Sigmoid colon (tissue), 4 donors: ENCODE measurements at regions not wholly inside any gene's neighbourhood (a gene's known extent, or its start where the extent isn't known, plus 50 kb on each side); places are given as distances from the start of the nearest gene placed in this dataset.

ENCODE experiments used
- EP300 ChIP-seq, 4 donors: sonication (generic); formaldehyde crosslinking; IDR thresholded peaks; one replicate each; pipeline ENCODE4 v1.6.1; 2017; ENCODE audit warnings: antibody characterized with exemption in 4 of 4
- POLR2AphosphoS5 ChIP-seq, 4 donors: sonication (generic); formaldehyde crosslinking; IDR thresholded peaks; one replicate each; pipeline ENCODE4 v1.6.1; 2017; ENCODE audit warnings: antibody characterized with exemption in 4 of 4
- TF ChIP-seq, protein P1 (sequence below), 4 experiments: fragments of 450-650 bp in 3 of 4; fragments of 200-600 bp in 1 of 4; IDR thresholded peaks; one replicate each; pipeline ENCODE4 v1.5.1; 2016 to 2019; ENCODE audit warnings: antibody characterized with exemption in 4 of 4, mild to moderate bottlenecking in 3 of 4, moderate library complexity in 2 of 4

DNA sequence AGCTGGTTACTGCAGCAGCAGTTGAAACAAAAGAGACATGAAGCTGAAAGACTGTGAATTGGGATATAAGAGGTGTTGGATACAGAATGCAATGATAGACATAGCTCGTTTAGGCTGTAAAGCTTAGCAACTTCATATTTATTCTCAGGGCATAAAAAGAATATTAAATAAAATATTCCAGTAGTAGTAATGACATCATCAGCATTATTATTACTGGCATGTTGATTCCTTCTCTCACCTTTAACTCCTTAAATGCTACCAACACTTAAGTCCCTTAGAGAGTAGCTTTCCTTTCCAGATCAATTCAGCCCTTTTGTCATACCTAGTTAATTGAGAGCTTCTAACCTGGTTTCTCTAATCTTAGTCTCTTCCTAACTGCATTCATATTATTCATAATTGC lies 81.4 kb upstream of the STXBP5 start:
- TF ChIP-seq, protein P1, sequence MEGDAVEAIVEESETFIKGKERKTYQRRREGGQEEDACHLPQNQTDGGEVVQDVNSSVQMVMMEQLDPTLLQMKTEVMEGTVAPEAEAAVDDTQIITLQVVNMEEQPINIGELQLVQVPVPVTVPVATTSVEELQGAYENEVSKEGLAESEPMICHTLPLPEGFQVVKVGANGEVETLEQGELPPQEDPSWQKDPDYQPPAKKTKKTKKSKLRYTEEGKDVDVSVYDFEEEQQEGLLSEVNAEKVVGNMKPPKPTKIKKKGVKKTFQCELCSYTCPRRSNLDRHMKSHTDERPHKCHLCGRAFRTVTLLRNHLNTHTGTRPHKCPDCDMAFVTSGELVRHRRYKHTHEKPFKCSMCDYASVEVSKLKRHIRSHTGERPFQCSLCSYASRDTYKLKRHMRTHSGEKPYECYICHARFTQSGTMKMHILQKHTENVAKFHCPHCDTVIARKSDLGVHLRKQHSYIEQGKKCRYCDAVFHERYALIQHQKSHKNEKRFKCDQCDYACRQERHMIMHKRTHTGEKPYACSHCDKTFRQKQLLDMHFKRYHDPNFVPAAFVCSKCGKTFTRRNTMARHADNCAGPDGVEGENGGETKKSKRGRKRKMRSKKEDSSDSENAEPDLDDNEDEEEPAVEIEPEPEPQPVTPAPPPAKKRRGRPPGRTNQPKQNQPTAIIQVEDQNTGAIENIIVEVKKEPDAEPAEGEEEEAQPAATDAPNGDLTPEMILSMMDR (IDR thresholded peaks at IDR 0.05): no peak
- TF ChIP-seq POLR2AphosphoS5 (IDR thresholded peaks at IDR 0.05) (no peak), EP300 (IDR thresholded peaks at IDR 0.05) (no peak)
